Thyroid gland (tissue), 4 donors: ENCODE measurements at regions not wholly inside any gene's neighbourhood (a gene's known extent, or its start where the extent isn't known, plus 50 kb on each side); places are given as distances from the start of the nearest gene placed in this dataset.

Experiments used
- POLR2A ChIP-seq, 2 donors: fragments of 450-650 bp; IDR thresholded peaks; one replicate each; pipeline ENCODE4 v1.6.1; 2017; ENCODE audit warnings: antibody characterized with exemption in 2 of 2, mild to moderate bottlenecking in 2 of 2, moderate library complexity in 1 of 2
- TF ChIP-seq, protein P1 (sequence below), 6 experiments: fragments of 200-600 bp in 3 of 6; fragments of 450-650 bp in 3 of 6; sonication (generic) in 3 of 6; IDR thresholded peaks; one replicate each; pipeline ENCODE4 v1.5.1; 2016 to 2019; ENCODE audit warnings: antibody characterized with exemption in 6 of 6, mild to moderate bottlenecking in 2 of 6, inconsistent platforms in 1 of 6, moderate library complexity in 1 of 6

- TF ChIP-seq, protein P1, sequence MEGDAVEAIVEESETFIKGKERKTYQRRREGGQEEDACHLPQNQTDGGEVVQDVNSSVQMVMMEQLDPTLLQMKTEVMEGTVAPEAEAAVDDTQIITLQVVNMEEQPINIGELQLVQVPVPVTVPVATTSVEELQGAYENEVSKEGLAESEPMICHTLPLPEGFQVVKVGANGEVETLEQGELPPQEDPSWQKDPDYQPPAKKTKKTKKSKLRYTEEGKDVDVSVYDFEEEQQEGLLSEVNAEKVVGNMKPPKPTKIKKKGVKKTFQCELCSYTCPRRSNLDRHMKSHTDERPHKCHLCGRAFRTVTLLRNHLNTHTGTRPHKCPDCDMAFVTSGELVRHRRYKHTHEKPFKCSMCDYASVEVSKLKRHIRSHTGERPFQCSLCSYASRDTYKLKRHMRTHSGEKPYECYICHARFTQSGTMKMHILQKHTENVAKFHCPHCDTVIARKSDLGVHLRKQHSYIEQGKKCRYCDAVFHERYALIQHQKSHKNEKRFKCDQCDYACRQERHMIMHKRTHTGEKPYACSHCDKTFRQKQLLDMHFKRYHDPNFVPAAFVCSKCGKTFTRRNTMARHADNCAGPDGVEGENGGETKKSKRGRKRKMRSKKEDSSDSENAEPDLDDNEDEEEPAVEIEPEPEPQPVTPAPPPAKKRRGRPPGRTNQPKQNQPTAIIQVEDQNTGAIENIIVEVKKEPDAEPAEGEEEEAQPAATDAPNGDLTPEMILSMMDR (IDR thresholded peaks at IDR 0.05) = no peak
- no peak for TF ChIP-seq POLR2A (IDR thresholded peaks at IDR 0.05)
These were observed 82.1 kb upstream of the CARMIL1 start for GRCh38 chr6:25197111-25197510.
